Caco-2 (cell line): ENCODE measurements at regions not wholly inside any gene's neighbourhood (a gene's known extent, or its start where the extent isn't known, plus 50 kb on each side); places are given as distances from the start of the nearest gene placed in this dataset.

ENCODE experiments used
- BruUV-seq: library from RNA; stranded (reverse); fragments of 400-500 nt; replicated peaks from 2 replicates; lab custom pipeline; 2021; lab: Mats Ljungman, UMichigan
- CTCF ChIA-PET: fragments of 300-600 bp; sonication (Branson Sonifier 250); formaldehyde crosslinking; loops from one replicate; lab custom pipeline; 2022; ENCODE audit warnings: antibody characterized with exemption; lab: Charles Lee
- POLR2A ChIA-PET: fragments of 300-600 bp; sonication (Branson Sonifier 250); formaldehyde crosslinking; loops from one replicate; lab custom pipeline; 2022; ENCODE audit warnings: antibody characterized with exemption; lab: Charles Lee
- DNase-seq, 2 experiments: peaks; one replicate each; pipeline versions ENCODE4 v3.0.0 to v3.0.0-alpha.2; 2020 to 2022
- H3K27me3 ChIP-seq: replicated peaks from 2 replicates; pipeline ENCODE4 v1.6.0; 2011; ENCODE audit warnings: low read length; ENCODE audit not compliant: control insufficient read depth, insufficient read depth
- H3K36me3 ChIP-seq: 2 replicates; pipeline ENCODE4 v1.5.1; 2011; ENCODE audit warnings: low read length; ENCODE audit not compliant: control insufficient read depth, insufficient read depth
- H3K4me1 ChIP-seq: fragments of 250-450 bp; sonication (Bioruptor Pico); 2 replicates; pipeline ENCODE4 v1.5.1; 2020; ENCODE audit warnings: mild to moderate bottlenecking
- H3K4me3 ChIP-seq: 2 replicates; pipeline ENCODE4 v1.5.1; 2011; ENCODE audit warnings: low read depth, mild to moderate bottlenecking, control low read depth, low read length
- H3K9me3 ChIP-seq: fragments of 250-450 bp; sonication (Bioruptor Pico); 2 replicates; pipeline ENCODE4 v1.5.1; 2020; ENCODE audit warnings: mild to moderate bottlenecking, moderate library complexity
- H3K27ac Mint-ChIP-seq: one replicate; pipeline ENCODE4 v1.8.0; 2022; ENCODE audit warnings: mixed read lengths; ENCODE audit not compliant: unreplicated experiment
- H3K27me3 Mint-ChIP-seq: one replicate; pipeline ENCODE4 v1.8.0; 2022; ENCODE audit warnings: mixed read lengths; ENCODE audit not compliant: insufficient read depth, unreplicated experiment
- H3K36me3 Mint-ChIP-seq: one replicate; pipeline ENCODE4 v1.8.0; 2022; ENCODE audit warnings: mild to moderate bottlenecking, mixed read lengths; ENCODE audit not compliant: insufficient read depth, unreplicated experiment
- H3K4me1 Mint-ChIP-seq: one replicate; pipeline ENCODE4 v1.8.0; 2022; ENCODE audit warnings: low read depth, mixed read lengths; ENCODE audit not compliant: unreplicated experiment
- H3K4me3 Mint-ChIP-seq: one replicate; pipeline ENCODE4 v1.8.0; 2022; ENCODE audit warnings: mild to moderate bottlenecking, moderate library complexity, mixed read lengths; ENCODE audit not compliant: unreplicated experiment
- H3K9me3 Mint-ChIP-seq: one replicate; pipeline ENCODE4 v1.8.0; 2022; ENCODE audit warnings: mixed read lengths; ENCODE audit not compliant: unreplicated experiment
- intact Hi-C: fragments of 100-400 bp; cut with micrococcal nuclease; formaldehyde crosslinking; loops from one replicate; pipeline ENCODE4 v1.10.0; 2022; ENCODE audit not compliant: unreplicated experiment
- TF ChIP-seq, protein P1 (sequence below), 2 experiments: fragments of 200-600 bp in 1 of 2; IDR thresholded peaks; 1 replicate in 1 of 2; 2 replicates in 1 of 2; pipeline versions ENCODE4 v1.5.1 to v1.8.0; 2011 to 2022; ENCODE audit warnings: antibody characterized with exemption in 1 of 2, control low read depth in 1 of 2, inconsistent platforms in 1 of 2, low read depth in 1 of 2, low read length in 1 of 2, mild to moderate bottlenecking in 1 of 2, moderate library complexity in 1 of 2; ENCODE audit not compliant: insufficient read depth in 1 of 2, severe bottlenecking in 1 of 2, unreplicated experiment in 1 of 2

- H3K4me1 ChIP-seq = no peaks in the 10 kb centered on the region
- no peaks in the 10 kb centered on the region for H3K27me3 ChIP-seq
- no peak for DNase-seq
- Mint-ChIP-seq H3K4me3 (no peak overlapping the region), H3K9me3 (peaks cover 8% of the 10 kb centered on the region), H3K27me3 (no peaks in the 10 kb centered on the region), H3K4me1 (no peaks in the 10 kb centered on the region), H3K27ac (no peak overlapping the region), H3K36me3 (no peaks in the 10 kb centered on the region)
- TF ChIP-seq, protein P1, sequence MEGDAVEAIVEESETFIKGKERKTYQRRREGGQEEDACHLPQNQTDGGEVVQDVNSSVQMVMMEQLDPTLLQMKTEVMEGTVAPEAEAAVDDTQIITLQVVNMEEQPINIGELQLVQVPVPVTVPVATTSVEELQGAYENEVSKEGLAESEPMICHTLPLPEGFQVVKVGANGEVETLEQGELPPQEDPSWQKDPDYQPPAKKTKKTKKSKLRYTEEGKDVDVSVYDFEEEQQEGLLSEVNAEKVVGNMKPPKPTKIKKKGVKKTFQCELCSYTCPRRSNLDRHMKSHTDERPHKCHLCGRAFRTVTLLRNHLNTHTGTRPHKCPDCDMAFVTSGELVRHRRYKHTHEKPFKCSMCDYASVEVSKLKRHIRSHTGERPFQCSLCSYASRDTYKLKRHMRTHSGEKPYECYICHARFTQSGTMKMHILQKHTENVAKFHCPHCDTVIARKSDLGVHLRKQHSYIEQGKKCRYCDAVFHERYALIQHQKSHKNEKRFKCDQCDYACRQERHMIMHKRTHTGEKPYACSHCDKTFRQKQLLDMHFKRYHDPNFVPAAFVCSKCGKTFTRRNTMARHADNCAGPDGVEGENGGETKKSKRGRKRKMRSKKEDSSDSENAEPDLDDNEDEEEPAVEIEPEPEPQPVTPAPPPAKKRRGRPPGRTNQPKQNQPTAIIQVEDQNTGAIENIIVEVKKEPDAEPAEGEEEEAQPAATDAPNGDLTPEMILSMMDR (IDR thresholded peaks at IDR 0.05; ENCODE audit: insufficient read depth in 1 of 2, low read depth in 1 of 2, low read length in 1 of 2, severe bottlenecking in 1 of 2, unreplicated experiment in 1 of 2) = no peak
- BruUV-seq = no TSS peak
- CTCF ChIA-PET = no interaction called here
- no peak overlapping the region for H3K4me3 ChIP-seq
- POLR2A ChIA-PET = no interaction called here
- H3K9me3 ChIP-seq = no peaks in the 10 kb centered on the region
- intact Hi-C loops = no loop called here
- H3K36me3 ChIP-seq = no peaks in the 10 kb centered on the region
Observed at GRCh38 chr7:26052706-26053105, 99.3 kb upstream of the NFE2L3 start.

DNA sequence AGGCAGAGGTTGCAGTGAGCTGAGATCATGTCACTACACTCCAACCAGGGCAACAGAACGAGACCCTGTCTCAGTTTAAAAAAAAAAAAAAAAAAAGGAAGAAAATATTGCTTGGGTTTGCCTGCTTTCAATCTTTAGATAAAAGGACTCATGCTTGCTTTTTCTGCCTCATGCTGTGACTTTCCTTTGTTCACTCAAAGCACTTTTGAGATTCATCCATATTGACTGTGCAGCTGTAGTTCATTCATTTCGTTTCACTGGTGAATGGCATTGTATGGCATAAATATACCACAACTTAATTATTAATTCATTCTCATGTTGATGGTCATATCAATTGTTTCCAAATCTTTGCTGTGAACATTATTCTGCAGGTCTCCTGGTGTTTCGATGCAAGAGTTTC lies 97.6 kb upstream of the NFE2L3 start:
- ChIA-PET CTCF (no interaction called here), POLR2A (no interaction called here)
- H3K9me3 ChIP-seq = no peaks in the 10 kb centered on the region
- DNase-seq = no peak
- no peak overlapping the region for H3K27ac Mint-ChIP-seq
- H3K36me3 ChIP-seq = no peaks in the 10 kb centered on the region
- H3K27me3 Mint-ChIP-seq = no peaks in the 10 kb centered on the region
- no peaks in the 10 kb centered on the region for H3K27me3 ChIP-seq
- H3K4me1 ChIP-seq = no peaks in the 10 kb centered on the region
- H3K4me3 ChIP-seq = no peak overlapping the region
- H3K9me3 Mint-ChIP-seq = peaks cover 8% of the 10 kb centered on the region
- H3K4me1 Mint-ChIP-seq = no peaks in the 10 kb centered on the region
- no peak overlapping the region for H3K4me3 Mint-ChIP-seq
- TF ChIP-seq, protein P1 (IDR thresholded peaks at IDR 0.05; ENCODE audit: insufficient read depth in 1 of 2, low read depth in 1 of 2, low read length in 1 of 2, severe bottlenecking in 1 of 2, unreplicated experiment in 1 of 2) = no peak
- H3K36me3 Mint-ChIP-seq = no peaks in the 10 kb centered on the region
- BruUV-seq = no TSS peak
- intact Hi-C loops = no loop called here

DNA sequence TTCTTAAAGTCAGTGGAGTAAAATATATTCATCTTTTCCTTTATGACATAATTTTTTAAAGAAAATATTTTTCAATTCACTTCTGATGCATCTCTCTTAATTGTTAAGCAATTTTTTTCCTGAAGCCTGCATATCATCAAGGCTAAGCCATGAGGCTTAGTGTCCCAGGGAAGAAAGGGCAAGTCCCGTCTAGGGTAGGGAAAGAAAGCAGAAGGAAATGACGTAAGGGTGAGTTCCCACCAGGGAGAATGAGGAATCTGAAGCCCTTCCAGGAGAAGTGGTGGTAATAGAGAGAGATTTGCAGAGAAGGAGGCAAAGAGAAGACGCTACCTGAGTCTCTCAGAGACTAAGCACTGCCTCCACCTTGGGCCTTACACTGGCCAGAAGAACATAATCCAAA lies 96.8 kb upstream of the NFE2L3 start:
- ChIA-PET POLR2A (no interaction called here), CTCF (no interaction called here)
- Mint-ChIP-seq H3K9me3 (peaks cover 8% of the 10 kb centered on the region), H3K4me1 (no peaks in the 10 kb centered on the region), H3K27me3 (no peaks in the 10 kb centered on the region), H3K36me3 (no peaks in the 10 kb centered on the region), H3K27ac (no peak overlapping the region), H3K4me3 (no peak overlapping the region)
- intact Hi-C loops = no loop called here
- H3K4me1 ChIP-seq = no peaks in the 10 kb centered on the region
- no peak overlapping the region for H3K4me3 ChIP-seq
- no peak for DNase-seq
- no TSS peak for BruUV-seq
- H3K36me3 ChIP-seq = no peaks in the 10 kb centered on the region
- H3K9me3 ChIP-seq = no peaks in the 10 kb centered on the region
- TF ChIP-seq, protein P1 (IDR thresholded peaks at IDR 0.05; ENCODE audit: insufficient read depth in 1 of 2, low read depth in 1 of 2, low read length in 1 of 2, severe bottlenecking in 1 of 2, unreplicated experiment in 1 of 2) = no peak
- H3K27me3 ChIP-seq = no peaks in the 10 kb centered on the region
